Gastroesophageal sphincter (tissue), 3 donors: ENCODE measurements at regions not wholly inside any gene's neighbourhood (a gene's known extent, or its start where the extent isn't known, plus 50 kb on each side); places are given as distances from the start of the nearest gene placed in this dataset.

Experiments
- POLR2AphosphoS5 ChIP-seq: sonication (generic); formaldehyde crosslinking; IDR thresholded peaks from one replicate; pipeline ENCODE4 v1.6.1; 2017; ENCODE audit warnings: antibody characterized with exemption
- TF ChIP-seq, protein P1 (sequence below), 4 experiments: fragments of 200-600 bp in 2 of 4; fragments of 450-650 bp in 2 of 4; sonication (generic) in 1 of 4; IDR thresholded peaks; one replicate each; pipeline ENCODE4 v1.5.1; 2017 to 2019; ENCODE audit warnings: antibody characterized with exemption in 4 of 4, mild to moderate bottlenecking in 2 of 4, moderate library complexity in 2 of 4

DNA sequence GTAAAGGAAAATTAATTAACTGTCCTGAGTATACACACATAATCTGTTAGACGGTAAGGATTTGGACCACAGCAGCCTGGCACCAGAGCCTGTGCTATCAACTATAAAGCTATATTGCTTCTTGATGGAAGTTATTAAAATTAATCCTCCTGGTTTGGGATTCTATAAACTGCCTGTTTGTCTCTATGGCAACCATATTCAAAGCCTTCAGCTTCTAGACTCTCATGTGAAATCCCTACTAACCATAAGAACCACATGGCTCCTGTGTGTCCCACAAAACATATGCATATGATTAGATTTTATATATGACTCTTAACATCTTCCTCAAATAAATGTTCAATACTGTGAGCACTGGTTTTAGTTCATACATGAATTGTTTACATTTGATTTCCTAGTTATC is 380.8 kb downstream of the ANKRD50 start:
- TF ChIP-seq, protein P1, sequence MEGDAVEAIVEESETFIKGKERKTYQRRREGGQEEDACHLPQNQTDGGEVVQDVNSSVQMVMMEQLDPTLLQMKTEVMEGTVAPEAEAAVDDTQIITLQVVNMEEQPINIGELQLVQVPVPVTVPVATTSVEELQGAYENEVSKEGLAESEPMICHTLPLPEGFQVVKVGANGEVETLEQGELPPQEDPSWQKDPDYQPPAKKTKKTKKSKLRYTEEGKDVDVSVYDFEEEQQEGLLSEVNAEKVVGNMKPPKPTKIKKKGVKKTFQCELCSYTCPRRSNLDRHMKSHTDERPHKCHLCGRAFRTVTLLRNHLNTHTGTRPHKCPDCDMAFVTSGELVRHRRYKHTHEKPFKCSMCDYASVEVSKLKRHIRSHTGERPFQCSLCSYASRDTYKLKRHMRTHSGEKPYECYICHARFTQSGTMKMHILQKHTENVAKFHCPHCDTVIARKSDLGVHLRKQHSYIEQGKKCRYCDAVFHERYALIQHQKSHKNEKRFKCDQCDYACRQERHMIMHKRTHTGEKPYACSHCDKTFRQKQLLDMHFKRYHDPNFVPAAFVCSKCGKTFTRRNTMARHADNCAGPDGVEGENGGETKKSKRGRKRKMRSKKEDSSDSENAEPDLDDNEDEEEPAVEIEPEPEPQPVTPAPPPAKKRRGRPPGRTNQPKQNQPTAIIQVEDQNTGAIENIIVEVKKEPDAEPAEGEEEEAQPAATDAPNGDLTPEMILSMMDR (IDR thresholded peaks at IDR 0.05) = no peak
- no peak for TF ChIP-seq POLR2AphosphoS5
